ENCODE measurements at regions not wholly inside any gene's neighbourhood (a gene's known extent, or its start where the extent isn't known, plus 50 kb on each side); places are given as distances from the start of the nearest gene placed in this dataset.

GRCh38 chr11:56932572-56933220 lies 56.0 kb upstream of the OR5AK2 start:
- no peak for DNase-seq

- DNase-seq = no peak
Observed at GRCh38 chr11:56923116-56923515, 65.6 kb upstream of the OR5AK2 start.

GRCh38 chr11:56922421-56922820 lies 66.3 kb upstream of the OR5AK2 start:
- no peak for DNase-seq

GRCh38 chr11:56917708-56918400 lies 70.9 kb upstream of the OR5AK2 start:
- no peak for DNase-seq

- DNase-seq = no peak
Observed at GRCh38 chr11:56916587-56916986, 72.1 kb upstream of the OR5AK2 start.

- no peak for DNase-seq
Observed at GRCh38 chr11:56916162-56916561, 72.6 kb upstream of the OR5AK2 start.

- no peak for DNase-seq
Observed at GRCh38 chr11:56911312-56911711, 77.4 kb upstream of the OR5AK2 start.

GRCh38 chr11:56910785-56911184 lies 77.9 kb upstream of the OR5AK2 start:
- DNase-seq = no peak

GRCh38 chr11:56910046-56910773 lies 78.5 kb upstream of the OR5AK2 start:
- DNase-seq = no peak

GRCh38 chr11:56909563-56909962 lies 79.2 kb upstream of the OR5AK2 start:
- no peak for DNase-seq

- no peak for DNase-seq
Observed at GRCh38 chr11:56909080-56909479, 79.6 kb upstream of the OR5AK2 start.

GRCh38 chr11:56906683-56907148 lies 82.0 kb upstream of the OR5AK2 start:
- no peak for DNase-seq

GRCh38 chr11:56905936-56906335 lies 82.8 kb upstream of the OR5AK2 start:
- no peak for DNase-seq

- DNase-seq = no peak
Observed at GRCh38 chr11:56905442-56905841, 83.3 kb upstream of the OR5AK2 start.

- no peak for DNase-seq
Observed at GRCh38 chr11:56898856-56899255, 89.9 kb upstream of the OR5AK2 start.

GRCh38 chr11:56890584-56891305 lies 98.0 kb upstream of the OR5AK2 start:
- no peak for DNase-seq

- no peak for DNase-seq
Observed at GRCh38 chr11:56889986-56890385, 98.7 kb upstream of the OR5AK2 start.

GRCh38 chr11:56887940-56888339 lies 100.8 kb upstream of the OR5AK2 start:
- DNase-seq = no peak

GRCh38 chr11:56886455-56886854 lies 102.3 kb upstream of the OR5AK2 start:
- no peak for DNase-seq

- DNase-seq = no peak
Observed at GRCh38 chr11:56885854-56886253, 102.9 kb upstream of the OR5AK2 start.

- DNase-seq = no peak
Observed at GRCh38 chr11:56885177-56885576, 103.5 kb upstream of the OR5AK2 start.

- DNase-seq = no peak
Observed at GRCh38 chr11:56883371-56883987, 105.2 kb upstream of the OR5AK2 start.
